ENCODE measurements at regions not wholly inside any gene's neighbourhood (a gene's known extent, or its start where the extent isn't known, plus 50 kb on each side); places are given as distances from the start of the nearest gene placed in this dataset.

DNA sequence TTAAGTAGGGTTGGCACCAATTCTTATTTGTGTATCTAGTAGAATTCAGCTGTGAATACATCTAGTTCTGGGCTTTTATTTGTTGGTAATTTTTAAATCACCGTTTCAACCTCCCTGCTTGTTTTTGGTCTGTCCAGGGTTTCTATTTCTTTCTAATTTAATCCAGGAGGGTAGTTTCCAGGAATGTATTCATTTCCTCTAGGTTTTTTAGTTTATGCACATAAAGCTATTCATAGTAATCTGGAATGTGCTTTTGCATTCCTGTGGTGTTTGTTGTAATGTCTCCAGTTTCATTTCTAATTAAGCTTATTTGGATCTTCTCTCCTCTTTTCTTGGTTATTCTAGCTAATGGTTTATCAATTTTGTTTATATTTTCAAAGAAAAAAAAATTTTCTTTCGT, 1361.8 kb upstream of the DDX18 start:
- H3K9me3 Mint-ChIP-seq = peaks cover 5 to 10% of the 10 kb centered on the region in 2 donors
- H3K36me3 Mint-ChIP-seq = no peaks in the 10 kb centered on the region
- no peaks in the 10 kb centered on the region for H3K4me1 Mint-ChIP-seq
- no peak for ATAC-seq (replicated peaks)
- no peak for DNase-seq
- H3K27ac Mint-ChIP-seq = no peak overlapping the region
- H3K27me3 Mint-ChIP-seq = no peaks in the 10 kb centered on the region
- H3K4me3 Mint-ChIP-seq = no peak overlapping the region

- no peak overlapping the region for H3K4me3 Mint-ChIP-seq
- no peak overlapping the region for H3K27ac Mint-ChIP-seq
- no peaks in the 10 kb centered on the region for H3K27me3 Mint-ChIP-seq
- ATAC-seq (replicated peaks) (no peak), DNase-seq (no peak)
- H3K9me3 Mint-ChIP-seq = peaks cover 5 to 14% of the 10 kb centered on the region in 2 donors
- H3K36me3 Mint-ChIP-seq = no peaks in the 10 kb centered on the region
- no peaks in the 10 kb centered on the region for H3K4me1 Mint-ChIP-seq
These were observed 1358.1 kb upstream of the DDX18 start for GRCh38 chr2:116456429-116456828.

DNA sequence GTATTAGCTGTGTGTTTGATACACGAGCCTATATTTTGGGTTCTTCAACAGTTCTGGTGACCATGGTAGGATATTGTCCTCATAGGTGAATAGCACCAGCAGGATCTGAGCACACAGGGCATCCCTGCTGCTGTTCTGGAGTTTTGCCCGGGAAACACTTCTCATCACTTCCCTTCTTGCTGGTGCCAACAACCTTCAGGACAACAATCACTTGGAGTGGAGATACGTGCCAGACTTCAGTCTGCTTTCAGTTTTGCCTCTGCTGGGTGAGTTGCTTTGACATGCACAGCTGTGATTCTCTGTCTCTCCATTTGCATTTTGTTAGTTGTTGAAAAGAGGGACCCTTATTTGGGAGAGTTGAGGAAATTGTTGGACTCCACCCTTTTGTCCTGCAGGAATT, 1347.2 kb upstream of the DDX18 start:
- H3K9me3 Mint-ChIP-seq = peaks cover 8 to 18% of the 10 kb centered on the region in 2 donors
- H3K27ac Mint-ChIP-seq = no peak overlapping the region
- no peak overlapping the region for H3K4me3 Mint-ChIP-seq
- H3K4me1 Mint-ChIP-seq = no peaks in the 10 kb centered on the region
- DNase-seq (no peak), ATAC-seq (replicated peaks) (no peak)
- H3K36me3 Mint-ChIP-seq = no peaks in the 10 kb centered on the region
- H3K27me3 Mint-ChIP-seq = no peaks in the 10 kb centered on the region

GRCh38 chr2:116477229-116477628, 1337.3 kb upstream of the DDX18 start:
- Mint-ChIP-seq H3K27me3 (no peaks in the 10 kb centered on the region), H3K4me3 (no peak overlapping the region), H3K27ac (no peak overlapping the region), H3K4me1 (no peaks in the 10 kb centered on the region), H3K36me3 (no peaks in the 10 kb centered on the region), H3K9me3 (peaks cover 5 to 8% of the 10 kb centered on the region in 2 donors)
- DNase-seq = no peak
- no peak for ATAC-seq (replicated peaks)

- Mint-ChIP-seq H3K9me3 (peaks cover 21% of the 10 kb centered on the region in 2 donors), H3K4me1 (no peaks in the 10 kb centered on the region), H3K27me3 (no peaks in the 10 kb centered on the region), H3K4me3 (no peak overlapping the region), H3K27ac (no peak overlapping the region), H3K36me3 (no peaks in the 10 kb centered on the region)
- DNase-seq (no peak), ATAC-seq (replicated peaks) (no peak)
These were observed 1327.2 kb upstream of the DDX18 start for GRCh38 chr2:116487336-116487735.

DNA sequence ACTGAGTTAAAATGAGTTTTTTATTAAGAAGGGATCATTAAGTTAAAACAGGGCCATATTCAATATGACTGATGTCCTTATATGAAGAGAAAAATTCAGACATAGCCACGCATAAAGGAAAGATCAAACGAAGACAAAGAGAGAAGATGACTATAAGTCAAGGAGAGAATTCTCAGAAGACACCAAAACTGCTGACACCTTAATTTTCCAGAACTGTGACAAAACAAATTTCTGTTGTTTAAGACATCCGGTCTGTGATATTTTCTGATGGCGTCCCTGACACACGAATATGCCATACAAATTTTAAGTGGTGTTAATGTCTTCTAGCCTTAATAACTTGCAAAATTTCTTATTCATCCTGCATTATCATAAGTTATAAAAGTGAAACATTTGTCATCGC, 1325.2 kb upstream of the DDX18 start:
- no peaks in the 10 kb centered on the region for H3K4me1 Mint-ChIP-seq
- no peak overlapping the region for H3K4me3 Mint-ChIP-seq
- peaks cover 20 to 27% of the 10 kb centered on the region in 2 donors for H3K9me3 Mint-ChIP-seq
- H3K27ac Mint-ChIP-seq = no peak overlapping the region
- H3K36me3 Mint-ChIP-seq = no peaks in the 10 kb centered on the region
- no peaks in the 10 kb centered on the region for H3K27me3 Mint-ChIP-seq
- ATAC-seq (replicated peaks) (no peak), DNase-seq (no peak)

DNA sequence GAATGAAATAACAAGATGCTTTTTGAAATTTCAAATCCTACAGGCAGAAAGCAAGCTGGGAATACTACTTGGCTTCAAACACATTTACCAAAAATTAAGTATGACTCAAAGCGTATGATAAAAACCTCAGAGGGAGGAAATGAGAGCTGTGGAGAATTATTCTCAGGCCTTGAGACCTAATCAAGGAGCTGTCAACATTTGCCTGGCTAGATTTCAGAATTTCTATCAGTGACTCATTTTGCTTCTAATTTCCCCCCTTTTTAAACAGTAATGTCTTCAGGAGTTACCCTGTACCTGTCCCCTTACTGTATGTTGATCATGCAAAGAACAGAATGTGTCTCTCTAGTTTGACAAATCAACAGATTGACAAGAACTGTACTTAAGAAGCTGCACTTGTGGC, 1324.5 kb upstream of the DDX18 start:
- no peak overlapping the region for H3K27ac Mint-ChIP-seq
- no peaks in the 10 kb centered on the region for H3K36me3 Mint-ChIP-seq
- ATAC-seq (replicated peaks) (no peak), DNase-seq (no peak)
- no peak overlapping the region for H3K4me3 Mint-ChIP-seq
- no peaks in the 10 kb centered on the region for H3K4me1 Mint-ChIP-seq
- no peaks in the 10 kb centered on the region for H3K27me3 Mint-ChIP-seq
- peaks cover 14 to 24% of the 10 kb centered on the region in 2 donors for H3K9me3 Mint-ChIP-seq

DNA sequence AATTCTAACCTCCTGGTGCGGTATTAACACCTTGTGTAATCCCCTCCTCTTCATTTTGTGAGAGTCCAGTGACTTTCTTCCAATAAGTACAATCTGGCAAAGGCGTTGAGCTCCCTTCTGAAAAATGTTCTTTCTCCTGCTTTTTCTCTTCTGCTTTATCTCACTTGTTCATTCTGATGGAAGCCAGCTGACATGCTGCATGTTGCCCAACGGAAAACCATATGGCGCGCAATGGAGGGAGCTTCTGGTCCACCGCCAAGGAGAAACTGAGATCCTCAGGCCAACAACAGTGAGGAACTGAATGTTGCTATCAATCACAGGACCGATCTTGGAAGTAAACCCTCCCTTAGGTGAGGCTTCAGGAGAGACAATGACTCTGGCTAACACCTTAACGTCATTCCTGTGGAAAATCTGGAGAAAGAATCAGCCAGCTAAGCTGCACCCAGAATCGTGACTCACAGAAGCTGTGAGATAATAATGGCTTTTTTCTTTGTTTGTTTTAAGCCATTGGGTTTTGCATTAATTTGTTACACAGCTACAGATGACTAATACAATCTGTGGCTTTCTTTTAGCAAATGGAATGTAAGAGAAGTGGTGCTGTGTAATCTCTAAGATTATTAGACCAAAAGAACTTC, 1323.9 kb upstream of the DDX18 start:
- H3K36me3 Mint-ChIP-seq = no peaks in the 10 kb centered on the region
- no peak overlapping the region for H3K27ac Mint-ChIP-seq
- no peaks in the 10 kb centered on the region for H3K27me3 Mint-ChIP-seq
- DNase-seq = no peak
- no peak for ATAC-seq (replicated peaks)
- no peaks in the 10 kb centered on the region for H3K4me1 Mint-ChIP-seq
- no peak overlapping the region for H3K4me3 Mint-ChIP-seq
- H3K9me3 Mint-ChIP-seq = peaks cover 10 to 20% of the 10 kb centered on the region in 2 donors

DNA sequence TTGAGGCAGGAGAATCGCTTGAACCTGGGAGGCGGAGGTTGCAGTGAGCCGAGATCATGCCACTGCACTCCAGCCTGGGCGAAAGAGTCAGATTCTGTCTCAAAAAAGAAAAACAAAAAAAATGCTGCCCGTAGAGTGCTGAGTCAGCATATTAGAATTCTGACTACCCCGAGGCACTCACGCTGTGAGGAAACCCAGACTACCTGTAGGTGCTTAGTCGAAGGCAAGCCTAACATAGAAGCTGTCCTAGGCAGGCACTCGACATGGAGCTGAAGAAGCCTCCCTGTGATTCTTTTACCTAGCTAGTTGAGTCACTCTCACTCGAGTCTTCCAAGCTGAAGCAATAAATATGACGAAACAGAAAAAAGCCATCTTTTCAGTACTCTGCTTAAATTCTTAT, 1323.2 kb upstream of the DDX18 start:
- DNase-seq = no peak
- ATAC-seq (replicated peaks) = no peak
- H3K9me3 Mint-ChIP-seq = peaks cover 7 to 15% of the 10 kb centered on the region in 2 donors

GRCh38 chr2:116499389-116499788, 1315.1 kb upstream of the DDX18 start:
- H3K4me1 Mint-ChIP-seq = no peaks in the 10 kb centered on the region
- no peak overlapping the region for H3K27ac Mint-ChIP-seq
- no peak for ATAC-seq (replicated peaks)
- DNase-seq = no peak
- no peaks in the 10 kb centered on the region for H3K36me3 Mint-ChIP-seq
- H3K27me3 Mint-ChIP-seq = no peaks in the 10 kb centered on the region
- no peaks in the 10 kb centered on the region for H3K9me3 Mint-ChIP-seq
- H3K4me3 Mint-ChIP-seq = no peak overlapping the region

More for the DNA sequence above, 1323.2 kb upstream of the DDX18 start:
- no peaks in the 10 kb centered on the region for H3K27me3 Mint-ChIP-seq
- H3K4me1 Mint-ChIP-seq = no peaks in the 10 kb centered on the region
- H3K36me3 Mint-ChIP-seq = no peaks in the 10 kb centered on the region
- H3K4me3 Mint-ChIP-seq = no peak overlapping the region
- no peak overlapping the region for H3K27ac Mint-ChIP-seq

- Mint-ChIP-seq H3K36me3 (no peaks in the 10 kb centered on the region), H3K4me3 (no peak overlapping the region), H3K27ac (no peak overlapping the region), H3K27me3 (no peaks in the 10 kb centered on the region), H3K9me3 (peaks cover 0 to 3% of the 10 kb centered on the region in 2 donors), H3K4me1 (no peaks in the 10 kb centered on the region)
- ATAC-seq (replicated peaks) = peak; percentile 39 to 60
- no peak for DNase-seq
These were observed 1304.3 kb upstream of the DDX18 start for GRCh38 chr2:116510117-116510671.

- Mint-ChIP-seq H3K9me3 (peaks cover 0 to 1% of the 10 kb centered on the region in 2 donors), H3K4me3 (no peak overlapping the region), H3K4me1 (no peaks in the 10 kb centered on the region), H3K27me3 (no peaks in the 10 kb centered on the region), H3K36me3 (no peaks in the 10 kb centered on the region), H3K27ac (no peak overlapping the region)
- no peak for DNase-seq
- ATAC-seq (replicated peaks) = no peak
These were observed 1303.1 kb upstream of the DDX18 start for GRCh38 chr2:116511426-116511825.

DNA sequence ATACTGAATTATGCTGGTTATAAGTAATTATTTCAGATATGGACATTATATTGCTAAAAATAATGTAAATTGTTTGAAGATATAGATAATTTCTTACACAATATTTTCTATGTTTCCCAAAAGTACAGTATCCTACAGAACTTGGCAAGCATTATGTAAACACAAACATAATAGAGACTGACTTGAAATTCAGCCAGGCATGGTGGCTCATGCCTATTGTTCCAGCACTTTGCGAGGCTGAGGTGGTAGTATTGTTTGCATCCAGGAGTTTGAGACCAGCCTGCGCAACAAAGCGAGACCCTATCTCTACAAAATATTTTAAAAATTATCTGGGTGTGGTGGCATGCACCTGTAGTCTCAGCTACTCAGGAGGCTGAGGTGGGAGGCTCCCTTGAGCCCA, 1300.5 kb upstream of the DDX18 start:
- Mint-ChIP-seq H3K36me3 (no peaks in the 10 kb centered on the region), H3K27ac (no peak overlapping the region), H3K9me3 (no peaks in the 10 kb centered on the region), H3K4me1 (no peaks in the 10 kb centered on the region), H3K4me3 (no peak overlapping the region), H3K27me3 (no peaks in the 10 kb centered on the region)
- ATAC-seq (replicated peaks) (no peak), DNase-seq (no peak)

DNA sequence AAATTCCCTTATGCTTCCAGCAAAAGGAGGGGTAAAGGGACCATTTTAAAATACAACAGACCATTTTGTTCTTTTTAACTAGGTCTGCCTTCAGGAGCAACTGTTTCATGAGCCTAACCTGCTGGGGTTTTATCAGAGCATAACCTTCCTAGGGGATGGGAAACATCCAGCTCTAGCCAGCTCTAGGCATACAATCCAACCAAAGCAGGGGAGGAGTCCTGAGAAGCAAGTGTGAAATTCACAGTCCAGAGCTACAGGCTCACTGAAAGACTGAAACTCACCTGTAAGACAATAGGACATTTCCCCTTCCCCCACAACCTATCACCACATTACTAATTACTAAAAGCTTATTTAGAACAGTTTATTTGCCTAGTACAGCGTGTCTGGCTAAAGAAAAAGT, 1296.6 kb upstream of the DDX18 start:
- Mint-ChIP-seq H3K27ac (no peak overlapping the region), H3K4me1 (no peaks in the 10 kb centered on the region), H3K9me3 (peaks cover 8 to 9% of the 10 kb centered on the region in 2 donors), H3K4me3 (no peak overlapping the region), H3K36me3 (no peaks in the 10 kb centered on the region), H3K27me3 (no peaks in the 10 kb centered on the region)
- DNase-seq = no peak
- ATAC-seq (replicated peaks) = no peak

DNA sequence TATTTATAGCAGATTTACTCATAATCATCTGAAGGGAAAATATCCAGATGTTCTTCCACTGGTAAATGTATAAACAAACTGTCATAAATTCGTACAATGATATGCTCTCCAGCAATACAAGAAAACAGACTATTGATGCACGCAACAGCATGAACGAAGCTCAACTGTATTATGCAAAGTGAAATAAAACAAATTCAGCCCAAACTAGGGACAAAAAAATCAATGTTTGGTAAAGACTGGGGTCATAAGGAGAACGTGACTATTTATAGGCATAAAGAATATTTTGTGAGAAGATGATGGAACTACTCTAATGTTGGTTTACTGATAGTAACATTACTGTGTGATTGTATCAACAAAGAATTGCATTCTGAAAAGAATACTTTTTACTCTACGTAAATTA, 1276.7 kb upstream of the DDX18 start:
- H3K4me1 Mint-ChIP-seq = no peaks in the 10 kb centered on the region
- H3K4me3 Mint-ChIP-seq = no peak overlapping the region
- no peaks in the 10 kb centered on the region for H3K27me3 Mint-ChIP-seq
- DNase-seq (no peak), ATAC-seq (replicated peaks) (no peak)
- no peak overlapping the region for H3K27ac Mint-ChIP-seq
- H3K36me3 Mint-ChIP-seq = no peaks in the 10 kb centered on the region
- peaks cover under 1 to 3% of the 10 kb centered on the region in 2 donors for H3K9me3 Mint-ChIP-seq

Data from stimulated activated naive B cell treated with anti-CD40 and anti-IgM and Interleukin-4, amounts not matched to agents 10 μg/mL and 1 μg/mL and 100 μg/mL, for 72 hours (primary cell).